Glomerular endothelial cell (primary cell): ENCODE measurements at regions not wholly inside any gene's neighbourhood (a gene's known extent, or its start where the extent isn't known, plus 50 kb on each side); places are given as distances from the start of the nearest gene placed in this dataset.
"Not testable (repeated sequence)": the region's sequence is repeated elsewhere in the genome, so short reads cannot be mapped to it uniquely, and the experiment has no call there.

Experiments
- DNase-seq: peaks from one replicate; pipeline ENCODE4 v3.0.0-alpha.2; 2011; ENCODE audit warnings: low read depth, low spot score; ENCODE audit errors: extremely low read depth

- DNase-seq, result no peak
Observed at GRCh38 chr3:29011441-29011840, 269.4 kb upstream of the RBMS3 start.

DNA sequence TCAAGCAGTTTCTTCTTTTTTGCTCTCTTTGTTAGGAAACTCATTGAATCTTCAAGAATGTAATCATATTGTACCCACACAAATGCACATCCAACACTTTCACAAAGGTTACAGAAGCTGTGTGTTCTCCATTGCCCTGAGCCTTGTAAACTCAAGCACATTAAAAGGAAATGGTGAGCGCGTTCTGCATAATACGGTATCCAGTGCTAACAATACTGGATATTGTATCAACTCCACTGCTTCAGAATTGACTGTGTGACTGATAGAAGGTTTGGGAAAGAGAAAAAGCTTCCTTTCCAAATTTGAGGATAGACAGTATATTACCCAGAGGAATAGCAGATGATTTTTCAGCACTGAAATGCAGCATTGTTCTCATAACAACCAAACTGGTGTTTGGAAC is 268.9 kb upstream of the RBMS3 start:
- DNase-seq, result no peak

- no peak for DNase-seq
Observed at GRCh38 chr3:29022976-29023375, 257.9 kb upstream of the RBMS3 start.

DNA sequence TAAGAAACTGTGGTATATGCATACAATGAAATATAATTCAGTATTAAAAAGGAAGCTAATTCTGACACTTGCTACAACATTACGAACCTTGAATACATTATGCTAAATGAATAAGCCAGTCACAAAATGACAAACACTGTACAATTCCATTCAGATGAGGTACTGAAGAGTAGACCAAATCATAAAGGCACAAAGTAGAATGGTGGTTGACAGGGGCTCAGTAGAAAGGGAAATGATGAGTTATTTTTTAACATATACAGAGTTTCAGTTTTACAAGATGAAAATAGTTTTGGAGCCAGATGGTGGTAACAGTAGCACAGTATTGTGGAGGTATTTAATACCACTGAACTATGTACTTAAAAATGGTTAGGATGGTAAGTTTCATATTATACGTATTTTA is 254.6 kb upstream of the RBMS3 start:
- no peak for DNase-seq

GRCh38 chr3:29026959-29027358 is 253.9 kb upstream of the RBMS3 start:
- DNase-seq, result no peak

DNA sequence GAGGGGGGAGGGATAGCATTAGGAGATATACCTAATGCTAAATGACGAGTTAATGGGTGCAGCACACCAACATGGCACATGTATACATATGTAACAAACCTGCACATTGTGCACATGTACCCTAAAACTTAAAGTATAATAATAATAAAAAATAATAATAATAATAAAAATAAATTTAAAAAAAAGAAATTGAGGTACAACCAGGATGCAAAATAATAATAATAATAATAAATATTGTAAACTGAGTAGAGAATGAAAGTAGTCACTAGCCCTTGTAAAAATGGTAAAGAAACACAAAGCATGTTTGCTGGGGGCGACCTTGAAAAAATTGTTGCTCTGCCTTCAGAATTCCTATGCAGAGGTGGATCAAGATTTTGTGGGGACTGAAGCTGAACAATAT is 249.7 kb upstream of the RBMS3 start:
- not testable (repeated sequence) for DNase-seq

- DNase-seq, result no peak
Observed at GRCh38 chr3:29033511-29033910, 247.4 kb upstream of the RBMS3 start.

GRCh38 chr3:29050155-29050554 is 230.7 kb upstream of the RBMS3 start:
- DNase-seq, result no peak

GRCh38 chr3:29057326-29057725 is 223.5 kb upstream of the RBMS3 start:
- no peak for DNase-seq

DNA sequence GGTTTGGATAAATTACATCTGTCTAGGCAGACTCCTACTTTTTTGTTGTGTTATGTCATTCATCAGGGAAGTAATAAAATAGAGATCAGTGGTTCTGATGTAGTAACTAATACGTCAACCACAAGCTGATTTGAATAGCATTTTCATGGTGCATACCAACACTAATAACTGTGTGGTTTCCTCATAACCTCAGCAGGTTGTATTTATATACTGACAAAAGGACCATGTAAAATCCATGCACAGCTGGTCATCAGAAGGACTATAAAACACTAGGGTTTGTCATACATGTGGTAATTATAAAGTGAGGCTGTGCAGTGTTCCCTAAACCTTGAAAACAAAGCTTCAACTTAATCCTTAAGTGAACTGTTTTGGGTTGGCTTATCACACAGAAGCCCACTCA is 216.8 kb upstream of the RBMS3 start:
- DNase-seq, result no peak

DNA sequence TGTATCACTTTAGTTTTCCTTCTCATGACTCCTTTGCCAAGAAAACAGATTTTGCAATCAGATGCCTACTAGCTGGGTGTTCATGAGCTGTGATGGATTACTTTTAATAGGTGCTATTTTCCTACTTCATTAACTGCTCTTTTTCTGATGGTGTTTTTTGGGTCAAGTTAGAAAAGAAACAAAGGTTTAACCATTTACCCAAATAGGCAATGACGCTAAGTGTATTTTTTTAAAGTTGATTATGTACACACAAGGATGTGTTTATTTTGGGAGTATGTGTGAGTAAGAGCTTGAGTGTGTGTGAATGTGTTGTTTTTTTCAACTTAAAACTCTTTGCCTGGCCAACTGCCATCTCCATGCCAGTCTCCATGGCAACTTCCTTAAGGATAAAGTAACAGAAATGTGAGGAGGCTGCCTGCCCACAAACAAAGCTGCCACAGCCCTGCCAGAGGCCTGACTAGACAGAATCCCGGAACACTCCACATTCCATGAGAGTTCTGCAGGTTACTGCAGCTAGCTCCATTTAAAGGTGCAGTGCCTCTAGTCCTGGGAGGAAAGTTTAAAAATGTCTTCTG is 215.6 kb upstream of the RBMS3 start:
- DNase-seq, result peak; percentile 100

- DNase-seq, result no peak
Observed at GRCh38 chr3:29067007-29067406, 213.9 kb upstream of the RBMS3 start.

- DNase-seq, result no peak
Observed at GRCh38 chr3:29070959-29071634, 209.8 kb upstream of the RBMS3 start.

DNA sequence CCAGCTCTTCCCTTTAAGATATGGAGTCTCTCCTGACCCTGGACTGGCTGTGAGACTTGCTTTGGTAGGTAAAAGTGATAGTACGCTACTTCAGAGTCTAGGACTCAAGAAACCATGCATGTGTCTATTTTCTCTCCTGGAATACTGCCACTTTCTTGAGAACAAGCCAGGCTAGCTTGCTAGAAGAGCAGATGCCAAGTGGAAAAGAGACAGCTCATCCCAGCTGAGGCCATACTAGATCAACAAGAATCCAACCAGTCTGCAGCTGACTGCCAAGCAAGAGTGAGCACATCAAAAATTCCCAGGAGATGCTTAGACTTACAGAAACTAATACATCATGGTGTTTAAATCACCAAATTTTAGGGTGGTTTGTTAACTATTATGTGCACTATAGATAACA is 208.3 kb upstream of the RBMS3 start:
- DNase-seq, result no peak

GRCh38 chr3:29077356-29077755 is 203.5 kb upstream of the RBMS3 start:
- no peak for DNase-seq

GRCh38 chr3:29079358-29079757 is 201.5 kb upstream of the RBMS3 start:
- DNase-seq, result no peak

GRCh38 chr3:29080967-29081366 is 199.9 kb upstream of the RBMS3 start:
- no peak for DNase-seq

DNA sequence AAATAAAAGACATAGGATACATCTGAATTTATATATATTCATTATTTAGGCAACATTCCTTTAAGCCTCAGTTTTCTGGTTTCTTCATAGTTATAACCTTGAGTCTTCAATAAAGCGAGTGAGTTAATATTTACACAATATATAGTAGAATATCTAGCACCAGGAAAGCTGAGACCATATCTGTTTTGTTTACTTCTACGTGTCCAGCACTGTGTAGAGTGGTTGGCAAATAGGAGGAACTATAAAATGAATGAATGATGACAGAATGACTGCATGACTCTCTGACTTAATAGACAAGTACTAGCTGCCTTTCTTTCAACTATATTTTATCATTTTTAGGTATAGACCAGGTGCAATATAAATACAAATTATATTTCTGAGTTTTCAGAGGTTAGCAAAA is 197.8 kb upstream of the RBMS3 start:
- no peak for DNase-seq

GRCh38 chr3:29083676-29084075 is 197.2 kb upstream of the RBMS3 start:
- no peak for DNase-seq

DNA sequence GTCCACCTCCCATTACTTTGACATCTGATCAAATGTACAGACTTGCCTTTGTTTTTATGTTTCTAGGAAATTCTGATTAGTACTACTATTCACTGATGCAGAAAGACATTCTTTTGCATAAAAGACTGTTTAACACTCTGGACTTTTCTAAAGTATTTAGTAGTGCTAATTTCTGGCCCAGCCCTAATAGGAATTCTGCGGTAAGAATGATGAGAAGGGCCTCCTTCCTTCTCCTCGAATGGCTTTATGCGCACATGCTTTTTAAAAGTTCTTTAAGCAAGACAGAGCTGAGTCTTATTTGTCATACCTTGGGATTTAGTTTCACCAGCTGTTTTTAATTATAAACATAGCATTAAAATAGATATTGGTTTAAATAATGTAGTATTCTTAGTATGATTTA is 192.3 kb upstream of the RBMS3 start:
- no peak for DNase-seq

- no peak for DNase-seq
Observed at GRCh38 chr3:29090912-29091597, 189.8 kb upstream of the RBMS3 start.

DNA sequence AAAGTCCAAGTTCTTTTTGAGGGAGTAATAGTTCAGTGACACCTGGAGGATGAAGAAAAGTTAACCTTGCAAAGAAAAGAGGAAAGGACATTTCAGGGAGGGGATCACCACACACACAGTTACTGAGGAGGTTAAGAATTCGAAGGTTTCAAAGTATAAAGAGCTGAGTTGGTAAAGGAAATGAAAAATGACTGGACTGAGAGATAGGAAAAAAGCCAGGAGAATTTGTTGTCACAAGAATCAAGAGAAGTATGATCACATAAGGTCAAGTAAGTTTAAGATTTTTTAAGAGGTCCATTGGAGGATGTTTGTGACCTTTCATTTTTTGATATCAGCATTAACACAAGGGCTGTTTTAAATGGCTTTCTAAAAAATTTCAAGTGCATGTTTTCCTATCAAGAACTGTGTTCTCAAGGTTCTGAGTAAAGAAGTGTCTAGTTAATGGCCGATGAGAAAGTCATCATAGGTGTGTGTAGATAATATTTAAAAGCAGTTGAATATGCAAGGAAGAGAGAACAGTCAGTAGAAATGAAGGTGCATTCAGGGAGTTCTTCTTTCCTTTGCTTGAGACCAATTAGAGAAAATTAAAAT is 189.2 kb upstream of the RBMS3 start:
- peak; percentile 18 for DNase-seq
